Testis (tissue), 2 donors: ENCODE measurements at regions not wholly inside any gene's neighbourhood (a gene's known extent, or its start where the extent isn't known, plus 50 kb on each side); places are given as distances from the start of the nearest gene placed in this dataset.

Experiments used
- DNase-seq: peaks from one replicate; pipeline ENCODE4 v3.0.0-alpha.2; 2019
- H3K27ac ChIP-seq, 2 donors: fragments of 200-600 bp; sonication (generic); one replicate each; pipeline ENCODE4 v1.5.1; 2019
- H3K27me3 ChIP-seq: fragments of 200-600 bp; sonication (generic); one replicate; pipeline ENCODE4 v1.5.1; 2019
- H3K36me3 ChIP-seq: fragments of 200-600 bp; sonication (generic); one replicate; pipeline ENCODE4 v1.5.1; 2017; ENCODE audit warnings: low read depth; ENCODE audit errors: missing control alignments
- H3K4me1 ChIP-seq: fragments of 200-600 bp; sonication (generic); one replicate; pipeline ENCODE4 v1.5.1; 2019
- H3K4me3 ChIP-seq, 2 donors: fragments of 200-600 bp; sonication (generic); one replicate each; pipeline ENCODE4 v1.5.1; 2017 to 2019
- H3K9me3 ChIP-seq: fragments of 200-600 bp; sonication (generic); one replicate; pipeline ENCODE4 v1.5.1; 2017
- POLR2A ChIP-seq: fragments of 450-650 bp; IDR thresholded peaks from one replicate; pipeline ENCODE4 v1.6.1; 2017; ENCODE audit warnings: antibody characterized with exemption, mild to moderate bottlenecking, moderate library complexity
- WGBS, 2 donors: methylation state at CpG; one replicate each; pipeline ENCODE4 v1.1.5; 2018; 5-methylcytosine and 5-hydroxymethylcytosine counted together
- intact Hi-C: fragments of 100-400 bp; cut with DNase I; formaldehyde crosslinking; loops from one replicate; pipeline ENCODE4 v1.15.1; 2023; ENCODE audit warnings: low total_unique reads
- TF ChIP-seq, protein P1 (sequence below), 3 experiments: fragments of 450-650 bp in 2 of 3; fragments of 200-600 bp in 1 of 3; sonication (generic) in 1 of 3; IDR thresholded peaks; one replicate each; pipeline ENCODE4 v1.5.1; 2016 to 2019; ENCODE audit warnings: antibody characterized with exemption in 3 of 3, mild to moderate bottlenecking in 2 of 3, moderate library complexity in 1 of 3

DNA sequence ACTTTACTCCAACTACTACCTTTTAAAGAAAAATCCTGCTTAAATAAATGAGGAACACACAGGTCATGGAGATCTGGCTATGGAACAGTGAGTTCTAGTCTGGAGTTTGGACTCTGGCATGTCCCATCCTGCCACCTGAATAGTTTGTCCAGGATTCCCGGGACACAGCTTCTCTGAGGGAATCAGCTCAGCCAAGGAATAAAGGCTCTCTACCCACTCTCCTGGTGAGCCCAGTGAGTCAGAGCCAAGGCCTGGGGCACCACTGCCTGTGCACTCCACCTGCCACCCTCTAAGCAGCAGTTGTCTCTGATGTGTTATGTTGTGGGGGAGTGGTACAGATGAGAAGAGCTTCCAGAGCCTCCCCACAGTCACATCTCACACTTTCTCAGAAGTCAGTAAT is 113.5 kb downstream of the HTR5A start:
- DNase-seq, result no peak
- Histone ChIP-seq H3K9me3 (no peaks in the 10 kb centered on the region), H3K4me1 (no peaks in the 10 kb centered on the region), H3K4me3 (no peak overlapping the region), H3K27me3 (no peaks in the 10 kb centered on the region), H3K27ac (no peak overlapping the region), H3K36me3 (no peaks in the 10 kb centered on the region)
- TF ChIP-seq POLR2A, result no peak
- TF ChIP-seq, protein P1, sequence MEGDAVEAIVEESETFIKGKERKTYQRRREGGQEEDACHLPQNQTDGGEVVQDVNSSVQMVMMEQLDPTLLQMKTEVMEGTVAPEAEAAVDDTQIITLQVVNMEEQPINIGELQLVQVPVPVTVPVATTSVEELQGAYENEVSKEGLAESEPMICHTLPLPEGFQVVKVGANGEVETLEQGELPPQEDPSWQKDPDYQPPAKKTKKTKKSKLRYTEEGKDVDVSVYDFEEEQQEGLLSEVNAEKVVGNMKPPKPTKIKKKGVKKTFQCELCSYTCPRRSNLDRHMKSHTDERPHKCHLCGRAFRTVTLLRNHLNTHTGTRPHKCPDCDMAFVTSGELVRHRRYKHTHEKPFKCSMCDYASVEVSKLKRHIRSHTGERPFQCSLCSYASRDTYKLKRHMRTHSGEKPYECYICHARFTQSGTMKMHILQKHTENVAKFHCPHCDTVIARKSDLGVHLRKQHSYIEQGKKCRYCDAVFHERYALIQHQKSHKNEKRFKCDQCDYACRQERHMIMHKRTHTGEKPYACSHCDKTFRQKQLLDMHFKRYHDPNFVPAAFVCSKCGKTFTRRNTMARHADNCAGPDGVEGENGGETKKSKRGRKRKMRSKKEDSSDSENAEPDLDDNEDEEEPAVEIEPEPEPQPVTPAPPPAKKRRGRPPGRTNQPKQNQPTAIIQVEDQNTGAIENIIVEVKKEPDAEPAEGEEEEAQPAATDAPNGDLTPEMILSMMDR (IDR thresholded peaks at IDR 0.05), result no peak
- intact Hi-C loops, result no loop called here
- WGBS, 2 donors, result 67 to 86% methylated on average over 1 of the region's 1 CpG

DNA sequence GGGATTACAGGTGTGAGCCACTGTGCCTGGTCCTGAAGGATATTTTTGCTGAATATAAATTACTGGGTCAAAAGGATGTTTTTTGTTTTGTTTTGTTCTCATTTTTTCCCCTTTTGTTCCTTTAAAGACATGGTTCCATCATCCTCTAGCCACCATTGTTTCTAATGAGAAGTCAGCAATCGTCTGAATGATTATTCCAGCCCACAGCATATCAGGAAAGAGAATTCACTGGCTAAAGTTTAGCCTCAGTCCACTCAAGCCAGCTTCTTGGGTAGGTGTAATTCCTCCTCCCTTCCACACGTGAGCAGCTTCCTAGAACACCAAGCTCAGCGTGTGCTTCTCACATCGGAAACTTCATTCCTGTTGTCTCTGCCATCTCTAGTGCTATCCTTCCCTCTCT is 112.8 kb upstream of the INSIG1 start:
- Histone ChIP-seq H3K27ac (no peak overlapping the region), H3K27me3 (no peaks in the 10 kb centered on the region), H3K4me1 (no peaks in the 10 kb centered on the region), H3K4me3 (no peak overlapping the region), H3K36me3 (no peaks in the 10 kb centered on the region), H3K9me3 (no peaks in the 10 kb centered on the region)
- 71 to 84% methylated on average over 4 of the region's 4 CpGs for WGBS, 2 donors
- intact Hi-C loops, result no loop called here
- no peak for TF ChIP-seq POLR2A
- TF ChIP-seq, protein P1 (IDR thresholded peaks at IDR 0.05), result no peak
- no peak for DNase-seq

DNA sequence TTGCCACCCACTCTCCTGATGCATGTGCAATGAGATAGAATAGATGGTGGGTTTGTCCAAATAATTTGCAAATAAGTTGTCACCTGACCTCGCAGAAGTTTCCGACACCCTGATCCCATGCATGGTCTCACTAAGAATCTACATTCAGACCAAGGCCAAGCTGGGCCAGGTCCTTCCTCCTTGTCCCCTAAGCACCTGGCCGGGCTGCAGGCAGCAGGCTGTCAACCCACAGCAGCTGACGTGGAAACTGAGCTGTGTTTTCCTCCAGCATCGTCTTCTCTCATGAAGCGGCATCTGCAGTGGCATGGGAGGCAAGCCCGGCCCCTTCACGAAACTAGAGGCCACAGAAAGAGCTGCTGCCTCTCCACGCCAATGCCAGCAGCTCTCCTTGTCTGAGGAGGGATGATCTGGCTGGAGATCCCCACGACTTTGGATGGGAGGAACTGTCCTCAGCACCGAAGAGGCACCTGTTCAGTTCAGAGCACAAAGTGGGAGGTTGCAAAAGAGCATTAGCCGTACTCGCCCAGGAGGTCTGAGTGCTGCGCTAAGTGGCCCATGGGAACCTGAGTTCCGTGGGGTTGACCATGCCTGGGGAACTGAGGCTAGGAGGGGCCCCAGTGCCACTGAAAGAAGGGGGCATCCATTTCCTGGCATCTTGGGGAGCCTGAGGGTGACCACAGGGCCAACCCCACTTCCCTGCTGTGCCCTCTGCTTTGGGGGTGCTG is 110.5 kb upstream of the INSIG1 start:
- no peak for DNase-seq
- 87 to 91% methylated on average over 15 of the region's 15 CpGs for WGBS, 2 donors
- intact Hi-C loops, result no loop called here

DNA sequence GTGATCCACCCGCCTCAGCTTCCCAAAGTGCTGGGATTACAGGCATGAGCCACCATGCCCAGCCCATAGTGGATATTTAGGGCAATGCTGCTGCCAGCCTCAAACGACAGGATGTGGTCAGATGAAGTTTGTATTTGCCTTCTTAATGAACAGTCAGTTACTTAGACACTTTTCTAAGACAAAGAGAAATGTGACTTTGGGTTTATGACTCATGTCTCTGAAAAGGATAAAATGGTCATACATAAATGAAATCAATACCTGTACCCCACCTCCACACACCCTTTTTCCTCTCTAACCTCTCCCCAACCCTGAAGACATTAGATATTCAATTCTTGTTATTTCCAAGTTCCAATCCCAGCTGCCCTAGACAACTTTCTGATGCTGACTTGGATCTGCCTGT is 109.3 kb upstream of the INSIG1 start:
- Histone ChIP-seq H3K4me3 (no peak overlapping the region), H3K27me3 (no peaks in the 10 kb centered on the region), H3K9me3 (no peaks in the 10 kb centered on the region), H3K27ac (no peak overlapping the region), H3K4me1 (no peaks in the 10 kb centered on the region), H3K36me3 (no peaks in the 10 kb centered on the region)
- no peak for DNase-seq
- TF ChIP-seq, protein P1 (IDR thresholded peaks at IDR 0.05), result no peak
- no peak for TF ChIP-seq POLR2A
- WGBS, 2 donors, result 77 to 84% methylated on average over 2 of the region's 2 CpGs
- intact Hi-C loops, result no loop called here

More for the DNA sequence above, 110.5 kb upstream of the INSIG1 start:
- Histone ChIP-seq H3K27me3 (no peaks in the 10 kb centered on the region), H3K36me3 (no peaks in the 10 kb centered on the region), H3K4me3 (no peak overlapping the region), H3K9me3 (no peaks in the 10 kb centered on the region), H3K4me1 (no peaks in the 10 kb centered on the region), H3K27ac (no peak overlapping the region)
- TF ChIP-seq POLR2A, result no peak
- TF ChIP-seq, protein P1 (IDR thresholded peaks at IDR 0.05), result no peak
